GM23338 (cell line): ENCODE measurements at regions not wholly inside any gene's neighbourhood (a gene's known extent, or its start where the extent isn't known, plus 50 kb on each side); places are given as distances from the start of the nearest gene placed in this dataset.
"Not testable (repeated sequence)": the region's sequence is repeated elsewhere in the genome, so short reads cannot be mapped to it uniquely, and the experiment has no call there.

ENCODE experiments used
- ATAC-seq: fragments of 200-7000 bp; cut with Tn5 transposase; 3 replicates; pipeline ENCODE4 v1.9.1; 2020
- DNase-seq: peaks from one replicate; pipeline ENCODE4 v3.0.0-alpha.2; 2015; ENCODE audit warnings: low spot score
- H2AFZ ChIP-seq: fragments of 200-600 bp; sonication (generic); 2 replicates; pipeline ENCODE4 v1.8.0; 2016; ENCODE audit warnings: antibody characterized with exemption, mild to moderate bottlenecking, moderate library complexity
- H3F3A ChIP-seq: fragments of 200-600 bp; sonication (generic); replicated peaks from 2 replicates; pipeline ENCODE4 v1.8.0; 2017; ENCODE audit warnings: antibody characterized with exemption, mixed run types, low read depth
- H3K27ac ChIP-seq: fragments of 200-600 bp; sonication (generic); 2 replicates; pipeline ENCODE4 v1.6.1; 2016; ENCODE audit warnings: low read depth
- H3K27me3 ChIP-seq: fragments of 200-600 bp; sonication (generic); 2 replicates; pipeline ENCODE4 v1.8.0; 2016; ENCODE audit warnings: mild to moderate bottlenecking, mixed run types, moderate library complexity; ENCODE audit not compliant: insufficient read depth
- H3K36me3 ChIP-seq: fragments of 200-600 bp; sonication (generic); 2 replicates; pipeline ENCODE4 v1.8.0; 2016; ENCODE audit warnings: mild to moderate bottlenecking; ENCODE audit not compliant: insufficient read depth
- H3K4me1 ChIP-seq: fragments of 200-600 bp; sonication (generic); 2 replicates; pipeline ENCODE4 v1.8.0; 2016; ENCODE audit warnings: mild to moderate bottlenecking, moderate library complexity; ENCODE audit not compliant: insufficient read depth
- H3K4me2 ChIP-seq: fragments of 200-600 bp; sonication (generic); 2 replicates; pipeline ENCODE4 v1.7.1; 2017; ENCODE audit warnings: mixed run types
- H3K4me3 ChIP-seq: fragments of 200-600 bp; sonication (generic); 2 replicates; pipeline ENCODE4 v1.6.1; 2016; ENCODE audit warnings: mixed run types
- H3K79me2 ChIP-seq: fragments of 200-600 bp; sonication (generic); replicated peaks from 2 replicates; pipeline ENCODE4 v1.8.0; 2017; ENCODE audit warnings: mild to moderate bottlenecking; ENCODE audit not compliant: insufficient read depth
- H3K9me2 ChIP-seq: fragments of 200-600 bp; sonication (generic); 2 replicates; pipeline ENCODE4 v1.8.0; 2017; ENCODE audit not compliant: insufficient read depth
- H4K20me1 ChIP-seq: fragments of 200-600 bp; sonication (generic); replicated peaks from 2 replicates; pipeline ENCODE4 v1.8.0; 2017; ENCODE audit warnings: mild to moderate bottlenecking; ENCODE audit not compliant: insufficient read depth
- H3K27ac Mint-ChIP-seq: 2 replicates; pipeline ENCODE4 v1.8.0; 2020; ENCODE audit warnings: inconsistent platforms, mild to moderate bottlenecking, moderate library complexity, mixed read lengths
- H3K27me3 Mint-ChIP-seq: 3 replicates; pipeline ENCODE4 v1.8.0; 2022; ENCODE audit warnings: low read depth, mild to moderate bottlenecking, moderate library complexity, mixed read lengths, inconsistent platforms; ENCODE audit not compliant: insufficient read depth, poor library complexity
- H3K36me3 Mint-ChIP-seq: 3 replicates; pipeline ENCODE4 v1.8.0; 2021; ENCODE audit warnings: low read depth, mild to moderate bottlenecking, inconsistent platforms, moderate library complexity, mixed read lengths
- H3K4me1 Mint-ChIP-seq: 3 replicates; pipeline ENCODE4 v1.8.0; 2020; ENCODE audit warnings: mild to moderate bottlenecking, inconsistent platforms, mixed read lengths
- H3K4me3 Mint-ChIP-seq: 3 replicates; pipeline ENCODE4 v1.8.0; 2021; ENCODE audit warnings: moderate library complexity, mild to moderate bottlenecking, inconsistent platforms, mixed read lengths
- H3K9me3 Mint-ChIP-seq: 3 replicates; pipeline ENCODE4 v1.8.0; 2020; ENCODE audit warnings: moderate library complexity, mild to moderate bottlenecking, inconsistent platforms, mixed read lengths
- CREB1 ChIP-seq: fragments of 250-450 bp; sonication (Bioruptor Pico); IDR thresholded peaks from 2 replicates; pipeline ENCODE4 v1.5.0; 2020; ENCODE audit warnings: low read depth, mild to moderate bottlenecking, moderate library complexity
- NANOG ChIP-seq: IDR thresholded peaks from 2 replicates; pipeline ENCODE4 v1.6.1; 2016; ENCODE audit warnings: antibody characterized with exemption, borderline replicate concordance
- TF ChIP-seq, protein P1 (sequence below): IDR thresholded peaks from 2 replicates; pipeline ENCODE4 v1.6.1; 2016; ENCODE audit warnings: antibody characterized with exemption
- TF ChIP-seq, protein P2 (sequence below), 2 experiments: fragments of 200-600 bp in 1 of 2; sonication (generic) in 1 of 2; conservative IDR thresholded peaks; 2 replicates each; pipeline versions ENCODE4 v1.5.1 to v1.6.1; 2016 to 2017; ENCODE audit warnings: antibody characterized with exemption in 2 of 2, low read depth in 2 of 2, mild to moderate bottlenecking in 2 of 2, moderate library complexity in 1 of 2
- TF ChIP-seq, protein P3 (sequence below): fragments of 250-450 bp; sonication (Bioruptor Pico); IDR thresholded peaks from 2 replicates; pipeline ENCODE4 v1.5.0; 2020; ENCODE audit warnings: mild to moderate bottlenecking, moderate library complexity

DNA sequence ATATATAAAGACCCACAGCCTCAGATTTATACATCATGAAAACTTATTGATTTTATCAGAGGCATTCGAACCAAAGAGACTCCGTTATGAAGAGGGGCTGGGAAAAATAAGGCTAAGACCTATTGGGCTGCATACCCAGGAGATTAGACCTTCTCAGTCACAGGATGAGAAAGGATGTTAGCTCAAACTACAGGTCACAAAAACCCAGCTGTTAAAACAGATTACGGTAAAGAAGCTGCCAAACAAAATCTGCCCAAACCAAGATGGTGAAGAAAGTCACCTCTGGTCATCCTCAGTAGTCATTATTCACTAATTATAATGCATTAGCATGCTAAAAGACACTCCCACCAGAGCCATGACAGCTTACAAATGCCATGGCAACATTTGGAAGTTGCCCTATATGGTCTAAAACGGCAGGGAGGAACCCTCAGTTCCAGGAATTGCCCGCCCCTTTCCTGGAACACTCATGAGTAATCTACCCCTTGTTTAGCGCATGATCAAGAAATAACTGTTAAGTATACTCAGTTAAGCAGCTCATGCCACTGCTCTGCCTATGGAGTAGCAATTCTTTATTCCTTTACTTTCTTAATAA lies 362.5 kb upstream of the PCDH15 start:
- Histone ChIP-seq H3K4me3 (no peak overlapping the region), H3K36me3 (no peaks in the 10 kb centered on the region), H3F3A (no peaks in the 10 kb centered on the region), H3K27me3 (no peaks in the 10 kb centered on the region), H3K9me2 (no peaks in the 10 kb centered on the region), H2AFZ (no peak overlapping the region), H3K4me1 (peaks cover 18% of the 10 kb centered on the region), H3K4me2 (no peak overlapping the region), H3K79me2 (no peaks in the 10 kb centered on the region), H3K27ac (no peak overlapping the region), H4K20me1 (no peaks in the 10 kb centered on the region)
- H3K9me3 Mint-ChIP-seq: no peaks in the 10 kb centered on the region
- no peak overlapping the region for H3K27ac Mint-ChIP-seq
- no peaks in the 10 kb centered on the region for H3K27me3 Mint-ChIP-seq
- no peak for DNase-seq
- H3K36me3 Mint-ChIP-seq: no peaks in the 10 kb centered on the region
- H3K4me1 Mint-ChIP-seq: peaks cover 21% of the 10 kb centered on the region
- H3K4me3 Mint-ChIP-seq: no peak overlapping the region
- TF ChIP-seq CREB1: no peak
- TF ChIP-seq NANOG: no peak
- TF ChIP-seq, protein P1, sequence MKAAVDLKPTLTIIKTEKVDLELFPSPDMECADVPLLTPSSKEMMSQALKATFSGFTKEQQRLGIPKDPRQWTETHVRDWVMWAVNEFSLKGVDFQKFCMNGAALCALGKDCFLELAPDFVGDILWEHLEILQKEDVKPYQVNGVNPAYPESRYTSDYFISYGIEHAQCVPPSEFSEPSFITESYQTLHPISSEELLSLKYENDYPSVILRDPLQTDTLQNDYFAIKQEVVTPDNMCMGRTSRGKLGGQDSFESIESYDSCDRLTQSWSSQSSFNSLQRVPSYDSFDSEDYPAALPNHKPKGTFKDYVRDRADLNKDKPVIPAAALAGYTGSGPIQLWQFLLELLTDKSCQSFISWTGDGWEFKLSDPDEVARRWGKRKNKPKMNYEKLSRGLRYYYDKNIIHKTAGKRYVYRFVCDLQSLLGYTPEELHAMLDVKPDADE: no peak
- TF ChIP-seq, protein P2, sequence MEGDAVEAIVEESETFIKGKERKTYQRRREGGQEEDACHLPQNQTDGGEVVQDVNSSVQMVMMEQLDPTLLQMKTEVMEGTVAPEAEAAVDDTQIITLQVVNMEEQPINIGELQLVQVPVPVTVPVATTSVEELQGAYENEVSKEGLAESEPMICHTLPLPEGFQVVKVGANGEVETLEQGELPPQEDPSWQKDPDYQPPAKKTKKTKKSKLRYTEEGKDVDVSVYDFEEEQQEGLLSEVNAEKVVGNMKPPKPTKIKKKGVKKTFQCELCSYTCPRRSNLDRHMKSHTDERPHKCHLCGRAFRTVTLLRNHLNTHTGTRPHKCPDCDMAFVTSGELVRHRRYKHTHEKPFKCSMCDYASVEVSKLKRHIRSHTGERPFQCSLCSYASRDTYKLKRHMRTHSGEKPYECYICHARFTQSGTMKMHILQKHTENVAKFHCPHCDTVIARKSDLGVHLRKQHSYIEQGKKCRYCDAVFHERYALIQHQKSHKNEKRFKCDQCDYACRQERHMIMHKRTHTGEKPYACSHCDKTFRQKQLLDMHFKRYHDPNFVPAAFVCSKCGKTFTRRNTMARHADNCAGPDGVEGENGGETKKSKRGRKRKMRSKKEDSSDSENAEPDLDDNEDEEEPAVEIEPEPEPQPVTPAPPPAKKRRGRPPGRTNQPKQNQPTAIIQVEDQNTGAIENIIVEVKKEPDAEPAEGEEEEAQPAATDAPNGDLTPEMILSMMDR (conservative IDR thresholded peaks at IDR 0.05; ENCODE audit: low read depth in 2 of 2): no peak
- TF ChIP-seq, protein P3, sequence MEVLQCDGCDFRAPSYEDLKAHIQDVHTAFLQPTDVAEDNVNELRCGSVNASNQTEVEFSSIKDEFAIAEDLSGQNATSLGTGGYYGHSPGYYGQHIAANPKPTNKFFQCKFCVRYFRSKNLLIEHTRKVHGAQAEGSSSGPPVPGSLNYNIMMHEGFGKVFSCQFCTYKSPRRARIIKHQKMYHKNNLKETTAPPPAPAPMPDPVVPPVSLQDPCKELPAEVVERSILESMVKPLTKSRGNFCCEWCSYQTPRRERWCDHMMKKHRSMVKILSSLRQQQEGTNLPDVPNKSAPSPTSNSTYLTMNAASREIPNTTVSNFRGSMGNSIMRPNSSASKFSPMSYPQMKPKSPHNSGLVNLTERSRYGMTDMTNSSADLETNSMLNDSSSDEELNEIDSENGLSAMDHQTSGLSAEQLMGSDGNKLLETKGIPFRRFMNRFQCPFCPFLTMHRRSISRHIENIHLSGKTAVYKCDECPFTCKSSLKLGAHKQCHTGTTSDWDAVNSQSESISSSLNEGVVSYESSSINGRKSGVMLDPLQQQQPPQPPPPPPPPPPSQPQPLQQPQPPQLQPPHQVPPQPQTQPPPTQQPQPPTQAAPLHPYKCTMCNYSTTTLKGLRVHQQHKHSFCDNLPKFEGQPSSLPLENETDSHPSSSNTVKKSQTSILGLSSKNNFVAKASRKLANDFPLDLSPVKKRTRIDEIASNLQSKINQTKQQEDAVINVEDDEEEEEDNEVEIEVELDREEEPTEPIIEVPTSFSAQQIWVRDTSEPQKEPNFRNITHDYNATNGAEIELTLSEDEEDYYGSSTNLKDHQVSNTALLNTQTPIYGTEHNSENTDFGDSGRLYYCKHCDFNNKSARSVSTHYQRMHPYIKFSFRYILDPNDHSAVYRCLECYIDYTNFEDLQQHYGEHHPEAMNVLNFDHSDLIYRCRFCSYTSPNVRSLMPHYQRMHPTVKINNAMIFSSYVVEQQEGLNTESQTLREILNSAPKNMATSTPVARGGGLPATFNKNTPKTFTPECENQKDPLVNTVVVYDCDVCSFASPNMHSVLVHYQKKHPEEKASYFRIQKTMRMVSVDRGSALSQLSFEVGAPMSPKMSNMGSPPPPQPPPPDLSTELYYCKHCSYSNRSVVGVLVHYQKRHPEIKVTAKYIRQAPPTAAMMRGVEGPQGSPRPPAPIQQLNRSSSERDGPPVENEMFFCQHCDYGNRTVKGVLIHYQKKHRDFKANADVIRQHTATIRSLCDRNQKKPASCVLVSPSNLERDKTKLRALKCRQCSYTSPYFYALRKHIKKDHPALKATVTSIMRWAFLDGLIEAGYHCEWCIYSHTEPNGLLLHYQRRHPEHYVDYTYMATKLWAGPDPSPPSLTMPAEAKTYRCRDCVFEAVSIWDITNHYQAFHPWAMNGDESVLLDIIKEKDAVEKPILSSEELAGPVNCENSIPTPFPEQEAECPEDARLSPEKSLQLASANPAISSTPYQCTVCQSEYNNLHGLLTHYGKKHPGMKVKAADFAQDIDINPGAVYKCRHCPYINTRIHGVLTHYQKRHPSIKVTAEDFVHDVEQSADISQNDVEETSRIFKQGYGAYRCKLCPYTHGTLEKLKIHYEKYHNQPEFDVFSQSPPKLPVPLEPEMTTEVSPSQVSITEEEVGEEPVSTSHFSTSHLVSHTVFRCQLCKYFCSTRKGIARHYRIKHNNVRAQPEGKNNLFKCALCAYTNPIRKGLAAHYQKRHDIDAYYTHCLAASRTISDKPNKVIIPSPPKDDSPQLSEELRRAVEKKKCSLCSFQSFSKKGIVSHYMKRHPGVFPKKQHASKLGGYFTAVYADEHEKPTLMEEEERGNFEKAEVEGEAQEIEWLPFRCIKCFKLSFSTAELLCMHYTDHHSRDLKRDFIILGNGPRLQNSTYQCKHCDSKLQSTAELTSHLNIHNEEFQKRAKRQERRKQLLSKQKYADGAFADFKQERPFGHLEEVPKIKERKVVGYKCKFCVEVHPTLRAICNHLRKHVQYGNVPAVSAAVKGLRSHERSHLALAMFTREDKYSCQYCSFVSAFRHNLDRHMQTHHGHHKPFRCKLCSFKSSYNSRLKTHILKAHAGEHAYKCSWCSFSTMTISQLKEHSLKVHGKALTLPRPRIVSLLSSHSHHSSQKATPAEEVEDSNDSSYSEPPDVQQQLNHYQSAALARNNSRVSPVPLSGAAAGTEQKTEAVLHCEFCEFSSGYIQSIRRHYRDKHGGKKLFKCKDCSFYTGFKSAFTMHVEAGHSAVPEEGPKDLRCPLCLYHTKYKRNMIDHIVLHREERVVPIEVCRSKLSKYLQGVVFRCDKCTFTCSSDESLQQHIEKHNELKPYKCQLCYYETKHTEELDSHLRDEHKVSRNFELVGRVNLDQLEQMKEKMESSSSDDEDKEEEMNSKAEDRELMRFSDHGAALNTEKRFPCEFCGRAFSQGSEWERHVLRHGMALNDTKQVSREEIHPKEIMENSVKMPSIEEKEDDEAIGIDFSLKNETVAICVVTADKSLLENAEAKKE (CRISPR knock-in tag): no peak
- ATAC-seq: no peak

DNA sequence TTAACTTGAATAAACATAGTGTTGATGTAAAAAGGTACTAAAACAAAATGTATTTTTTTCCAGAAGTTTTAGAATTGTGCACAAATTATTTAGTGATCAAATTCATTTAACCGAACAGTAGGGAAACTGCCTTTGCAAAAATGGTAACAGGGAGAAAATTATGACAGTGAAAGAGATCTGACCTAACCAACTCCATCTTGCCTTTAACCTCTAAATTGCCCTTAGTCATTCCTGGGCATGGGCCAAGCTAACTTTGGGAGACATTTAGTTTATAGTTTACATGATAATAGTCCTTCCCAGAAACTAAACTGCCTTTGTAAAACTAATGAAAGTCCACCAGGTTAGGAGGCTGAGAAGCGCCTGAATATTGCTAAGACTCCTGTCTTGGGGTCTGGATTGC lies 361.3 kb upstream of the PCDH15 start:
- not testable (repeated sequence) for H3K36me3 ChIP-seq

More for the DNA sequence above, 361.3 kb upstream of the PCDH15 start:
- not testable (repeated sequence) for H3K79me2 ChIP-seq, H2AFZ ChIP-seq, H3K9me2 ChIP-seq, H3F3A ChIP-seq, H3K27me3 ChIP-seq, H4K20me1 ChIP-seq, H3K36me3 Mint-ChIP-seq, H3K9me3 Mint-ChIP-seq, H3K4me3 Mint-ChIP-seq, H3K27me3 Mint-ChIP-seq, ATAC-seq, H3K4me3 ChIP-seq, H3K27ac ChIP-seq
- Histone ChIP-seq H3K4me2 (0 out of 2 replicates have a peak overlapping the region, but pooled peaks have one; percentile 0), H3K4me1 (peaks cover 18% of the 10 kb centered on the region)
- peak overlapping the region; percentile 85 for H3K27ac Mint-ChIP-seq
- DNase-seq: peak; percentile 10
- peaks cover 21% of the 10 kb centered on the region for H3K4me1 Mint-ChIP-seq
